ENCODE measurements at regions not wholly inside any gene's neighbourhood (a gene's known extent, or its start where the extent isn't known, plus 50 kb on each side); places are given as distances from the start of the nearest gene placed in this dataset.

- no peak for ATAC-seq (ENCODE audit: insufficient read depth, low FRiP score)
- Histone ChIP-seq H3K27ac (ENCODE audit: low read depth in 1 of 2, low read length in 1 of 2) (no peak overlapping the region), H3K4me1 (ENCODE audit: control insufficient read depth in 5 of 5, insufficient read depth in 5 of 5, low read length in 5 of 5) (peaks cover 0 to 7% (median 0%) of the 10 kb centered on the region in 5 donors), H3K36me3 (ENCODE audit: control insufficient read depth in 4 of 4, insufficient read depth in 4 of 4, low read length in 4 of 4) (no peaks in the 10 kb centered on the region), H3K9me3 (ENCODE audit: control insufficient read depth in 4 of 4, insufficient read depth in 3 of 4, low read length in 3 of 4) (no peaks in the 10 kb centered on the region), H3K9ac (ENCODE audit: insufficient read depth in 1 of 2, low read length in 2 of 2) (no peak overlapping the region), H3K27me3 (ENCODE audit: control insufficient read depth in 3 of 3, insufficient read depth in 3 of 3, low read length in 2 of 3) (no peaks in the 10 kb centered on the region), H3K4me3 (no peak overlapping the region)
- no peak for TF ChIP-seq CTCF (IDR thresholded peaks at IDR 0.05; ENCODE audit: control extremely low read depth, extremely low read depth)
- no peak for DNase-seq
These were observed 342.4 kb downstream of the TNS1 start for GRCh38 chr2:217660423-217660822.

GRCh38 chr2:217658806-217659205 lies 344.0 kb downstream of the TNS1 start:
- no peak for TF ChIP-seq CTCF (IDR thresholded peaks at IDR 0.05; ENCODE audit: control extremely low read depth, extremely low read depth)
- Histone ChIP-seq H3K27me3 (ENCODE audit: control insufficient read depth in 3 of 3, insufficient read depth in 3 of 3, low read length in 2 of 3) (no peaks in the 10 kb centered on the region), H3K4me3 (no peak overlapping the region), H3K36me3 (ENCODE audit: control insufficient read depth in 4 of 4, insufficient read depth in 4 of 4, low read length in 4 of 4) (no peaks in the 10 kb centered on the region), H3K27ac (ENCODE audit: low read depth in 1 of 2, low read length in 1 of 2) (no peak overlapping the region), H3K9me3 (ENCODE audit: control insufficient read depth in 4 of 4, insufficient read depth in 3 of 4, low read length in 3 of 4) (no peaks in the 10 kb centered on the region), H3K9ac (ENCODE audit: insufficient read depth in 1 of 2, low read length in 2 of 2) (no peak overlapping the region), H3K4me1 (ENCODE audit: control insufficient read depth in 5 of 5, insufficient read depth in 5 of 5, low read length in 5 of 5) (peaks cover 0 to 5% (median 0%) of the 10 kb centered on the region in 5 donors)
- ATAC-seq (ENCODE audit: insufficient read depth, low FRiP score) (no peak), DNase-seq (peak in 1 of 3 donors; percentile 12)

GRCh38 chr2:217657252-217657651 lies 345.5 kb downstream of the TNS1 start:
- H3K27ac ChIP-seq (ENCODE audit: low read depth in 1 of 2, low read length in 1 of 2) = no peak overlapping the region
- TF ChIP-seq CTCF (IDR thresholded peaks at IDR 0.05; ENCODE audit: control extremely low read depth, extremely low read depth) = no peak
- DNase-seq (peak; percentile 20 to 48 (median 31)), ATAC-seq (ENCODE audit: insufficient read depth, low FRiP score) (no peak)
- H3K9me3 ChIP-seq (ENCODE audit: control insufficient read depth in 4 of 4, insufficient read depth in 3 of 4, low read length in 3 of 4) = no peaks in the 10 kb centered on the region
- H3K27me3 ChIP-seq (ENCODE audit: control insufficient read depth in 3 of 3, insufficient read depth in 3 of 3, low read length in 2 of 3) = no peaks in the 10 kb centered on the region
- no peaks in the 10 kb centered on the region for H3K36me3 ChIP-seq (ENCODE audit: control insufficient read depth in 4 of 4, insufficient read depth in 4 of 4, low read length in 4 of 4)
- no peak overlapping the region for H3K9ac ChIP-seq (ENCODE audit: insufficient read depth in 1 of 2, low read length in 2 of 2)
- WGBS, 2 donors = 90 to 93% methylated on average over 9 of the region's 9 CpGs
- no peak overlapping the region for H3K4me3 ChIP-seq
- H3K4me1 ChIP-seq (ENCODE audit: control insufficient read depth in 5 of 5, insufficient read depth in 5 of 5, low read length in 5 of 5) = peaks cover 0 to 5% (median 0%) of the 10 kb centered on the region in 5 donors

- WGBS, 2 donors = 58 to 65% methylated on average over 3 of the region's 3 CpGs
- no peaks in the 10 kb centered on the region for H3K27me3 ChIP-seq (ENCODE audit: control insufficient read depth in 3 of 3, insufficient read depth in 3 of 3, low read length in 2 of 3)
- peaks cover 0 to 5% (median 0%) of the 10 kb centered on the region in 5 donors for H3K4me1 ChIP-seq (ENCODE audit: control insufficient read depth in 5 of 5, insufficient read depth in 5 of 5, low read length in 5 of 5)
- H3K36me3 ChIP-seq (ENCODE audit: control insufficient read depth in 4 of 4, insufficient read depth in 4 of 4, low read length in 4 of 4) = no peaks in the 10 kb centered on the region
- H3K27ac ChIP-seq (ENCODE audit: low read depth in 1 of 2, low read length in 1 of 2) = no peak overlapping the region
- no peak for ATAC-seq (ENCODE audit: insufficient read depth, low FRiP score)
- H3K9ac ChIP-seq (ENCODE audit: insufficient read depth in 1 of 2, low read length in 2 of 2) = no peak overlapping the region
- TF ChIP-seq CTCF (IDR thresholded peaks at IDR 0.05; ENCODE audit: control extremely low read depth, extremely low read depth) = no peak
- no peak overlapping the region for H3K4me3 ChIP-seq
- no peaks in the 10 kb centered on the region for H3K9me3 ChIP-seq (ENCODE audit: control insufficient read depth in 4 of 4, insufficient read depth in 3 of 4, low read length in 3 of 4)
- no peak for DNase-seq
These were observed 346.5 kb downstream of the TNS1 start for GRCh38 chr2:217656316-217656715.
